ENCODE measurements at regions not wholly inside any gene's neighbourhood (a gene's known extent, or its start where the extent isn't known, plus 50 kb on each side); places are given as distances from the start of the nearest gene placed in this dataset.

GRCh38 chr12:67750513-67751183 lies 102.1 kb downstream of the DYRK2 start:
- DNase-seq (no peak), ATAC-seq (ENCODE audit: insufficient read depth, low FRiP score) (no peak)
- Histone ChIP-seq H3K27ac (ENCODE audit: low read depth in 1 of 2, low read length in 1 of 2) (no peak overlapping the region), H3K9me3 (ENCODE audit: control insufficient read depth in 4 of 4, insufficient read depth in 3 of 4, low read length in 3 of 4) (no peaks in the 10 kb centered on the region), H3K4me3 (no peak overlapping the region), H3K36me3 (ENCODE audit: control insufficient read depth in 4 of 4, insufficient read depth in 4 of 4, low read length in 4 of 4) (no peaks in the 10 kb centered on the region), H3K27me3 (ENCODE audit: control insufficient read depth in 3 of 3, insufficient read depth in 3 of 3, low read length in 2 of 3) (no peaks in the 10 kb centered on the region), H3K9ac (ENCODE audit: insufficient read depth in 1 of 2, low read length in 2 of 2) (no peak overlapping the region), H3K4me1 (ENCODE audit: control insufficient read depth in 5 of 5, insufficient read depth in 5 of 5, low read length in 5 of 5) (peaks cover 0 to 9% (median 0%) of the 10 kb centered on the region in 5 donors)
- TF ChIP-seq CTCF (IDR thresholded peaks at IDR 0.05; ENCODE audit: control extremely low read depth, extremely low read depth) = no peak
- WGBS, 2 donors = 95 to 98% methylated on average over 3 of the region's 3 CpGs

GRCh38 chr12:67751381-67751928 lies 102.9 kb downstream of the DYRK2 start:
- Histone ChIP-seq H3K9ac (ENCODE audit: insufficient read depth in 1 of 2, low read length in 2 of 2) (no peak overlapping the region), H3K9me3 (ENCODE audit: control insufficient read depth in 4 of 4, insufficient read depth in 3 of 4, low read length in 3 of 4) (no peaks in the 10 kb centered on the region), H3K27ac (ENCODE audit: low read depth in 1 of 2, low read length in 1 of 2) (no peak overlapping the region), H3K4me1 (ENCODE audit: control insufficient read depth in 5 of 5, insufficient read depth in 5 of 5, low read length in 5 of 5) (peaks cover 0 to 11% (median 0%) of the 10 kb centered on the region in 5 donors), H3K27me3 (ENCODE audit: control insufficient read depth in 3 of 3, insufficient read depth in 3 of 3, low read length in 2 of 3) (no peaks in the 10 kb centered on the region), H3K36me3 (ENCODE audit: control insufficient read depth in 4 of 4, insufficient read depth in 4 of 4, low read length in 4 of 4) (no peaks in the 10 kb centered on the region), H3K4me3 (no peak overlapping the region)
- TF ChIP-seq CTCF (IDR thresholded peaks at IDR 0.05; ENCODE audit: control extremely low read depth, extremely low read depth) = no peak
- 85 to 87% methylated on average over 6 of the region's 6 CpGs for WGBS, 2 donors
- ATAC-seq (ENCODE audit: insufficient read depth, low FRiP score) = no peak
- peak in 2 of 3 donors; percentile 43 for DNase-seq

- H3K27ac ChIP-seq (ENCODE audit: low read depth in 1 of 2, low read length in 1 of 2) = no peak overlapping the region
- H3K27me3 ChIP-seq (ENCODE audit: control insufficient read depth in 3 of 3, insufficient read depth in 3 of 3, low read length in 2 of 3) = no peaks in the 10 kb centered on the region
- WGBS, 2 donors = 94% methylated on average over 4 of the region's 4 CpGs
- H3K4me1 ChIP-seq (ENCODE audit: control insufficient read depth in 5 of 5, insufficient read depth in 5 of 5, low read length in 5 of 5) = peaks cover 0 to 11% (median 0%) of the 10 kb centered on the region in 5 donors
- ATAC-seq (ENCODE audit: insufficient read depth, low FRiP score) (no peak), DNase-seq (no peak)
- no peak for TF ChIP-seq CTCF (IDR thresholded peaks at IDR 0.05; ENCODE audit: control extremely low read depth, extremely low read depth)
- no peak overlapping the region for H3K4me3 ChIP-seq
- H3K36me3 ChIP-seq (ENCODE audit: control insufficient read depth in 4 of 4, insufficient read depth in 4 of 4, low read length in 4 of 4) = no peaks in the 10 kb centered on the region
- no peaks in the 10 kb centered on the region for H3K9me3 ChIP-seq (ENCODE audit: control insufficient read depth in 4 of 4, insufficient read depth in 3 of 4, low read length in 3 of 4)
- H3K9ac ChIP-seq (ENCODE audit: insufficient read depth in 1 of 2, low read length in 2 of 2) = no peak overlapping the region
Observed at GRCh38 chr12:67752226-67752732, 103.7 kb downstream of the DYRK2 start.
